OCI-LY3 (cell line): ENCODE measurements at regions not wholly inside any gene's neighbourhood (a gene's known extent, or its start where the extent isn't known, plus 50 kb on each side); places are given as distances from the start of the nearest gene placed in this dataset.

Source experiments
- H2AFZ ChIP-seq: fragments of 200-600, 300-600 bp; shearing (Covaris generic); 2 replicates; pipeline ENCODE4 v1.6.0; 2014; ENCODE audit warnings: antibody characterized with exemption, low read depth, low read length
- H3K27ac ChIP-seq: fragments of 200-600, 300-600 bp; sonication (generic); 2 replicates; pipeline ENCODE4 v1.5.1; 2014; ENCODE audit warnings: mild to moderate bottlenecking, low read length, moderate library complexity, mixed read lengths
- H3K27me3 ChIP-seq: fragments of 200-600, 300-600 bp; sonication (generic); 2 replicates; pipeline ENCODE4 v1.6.1; 2014; ENCODE audit warnings: low read depth, low read length, mixed read lengths
- H3K36me3 ChIP-seq: fragments of 200-600, 300-600 bp; sonication (generic); replicated peaks from 2 replicates; pipeline ENCODE3; 2014; ENCODE audit warnings: low read depth, low read length, mixed read lengths
- H3K4me1 ChIP-seq: fragments of 300-600, 200-600 bp; sonication (generic); 2 replicates; pipeline ENCODE4 v1.6.1; 2014; ENCODE audit warnings: low read length, mixed read lengths
- H3K4me2 ChIP-seq: fragments of 200-600, 300-600 bp; sonication (generic); 2 replicates; pipeline ENCODE4 v1.6.1; 2014; ENCODE audit warnings: low read length, mixed read lengths
- H3K4me3 ChIP-seq: fragments of 300-600, 200-600 bp; sonication (generic); 2 replicates; pipeline ENCODE4 v1.5.1; 2014; ENCODE audit warnings: antibody characterized with exemption, mild to moderate bottlenecking, low read length, moderate library complexity
- H3K79me2 ChIP-seq: fragments of 300-600, 200-600 bp; shearing (Covaris generic); 2 replicates; pipeline ENCODE4 v1.6.1; 2014; ENCODE audit warnings: mild to moderate bottlenecking, low read length, mixed read lengths
- H3K9ac ChIP-seq: fragments of 300-600, 200-600 bp; shearing (Covaris generic); 2 replicates; pipeline ENCODE4 v1.6.0; 2014; ENCODE audit warnings: mild to moderate bottlenecking, low read length, moderate library complexity
- H3K9me3 ChIP-seq: fragments of 200-600, 300-600 bp; shearing (Covaris generic); 2 replicates; pipeline ENCODE4 v1.6.1; 2014; ENCODE audit warnings: low read length, mixed read lengths; ENCODE audit not compliant: insufficient read depth
- H4K20me1 ChIP-seq: fragments of 200-600, 300-600 bp; sonication (generic); 2 replicates; pipeline ENCODE4 v1.6.1; 2016; ENCODE audit warnings: low read length, mixed read lengths; ENCODE audit not compliant: insufficient read depth
- EZH2phosphoT487 ChIP-seq: fragments of 200-600 bp; shearing (Covaris generic); IDR thresholded peaks from 2 replicates; pipeline ENCODE4 v1.6.1; 2018; ENCODE audit warnings: antibody characterized with exemption, mixed run types, low read depth
- TF ChIP-seq, protein P1 (sequence below): fragments of 200-600, 300-600 bp; sonication (generic); IDR thresholded peaks from 2 replicates; pipeline ENCODE4 v1.5.1; 2014; ENCODE audit warnings: antibody characterized with exemption, low read length, low read depth

DNA sequence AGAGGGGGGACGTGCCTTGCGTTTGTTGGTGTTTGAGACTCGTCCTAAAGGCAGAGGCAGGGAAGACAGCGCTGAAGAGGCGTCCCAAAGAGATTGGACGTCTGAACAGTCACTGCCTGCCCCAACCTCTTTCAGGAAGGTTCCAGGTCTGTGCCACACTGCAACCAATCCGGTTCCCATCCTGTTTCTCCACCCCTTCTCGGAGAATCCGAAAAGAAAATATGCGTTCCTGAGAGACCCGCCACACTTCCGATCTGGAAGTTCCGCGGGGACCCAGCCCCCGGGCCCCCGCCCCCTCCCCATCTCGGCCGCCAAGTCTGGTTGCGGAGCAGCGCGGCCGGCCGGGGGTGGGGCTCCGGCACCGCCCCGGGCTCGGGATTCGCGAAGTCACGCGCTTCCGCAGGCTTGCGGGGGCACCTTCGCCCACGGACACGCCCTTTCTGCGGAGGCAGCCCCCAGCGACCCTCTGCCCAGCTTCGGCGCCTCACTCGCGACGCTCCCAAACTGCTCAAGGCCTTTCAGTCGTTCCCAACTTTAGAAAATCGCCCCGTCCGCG, 124.5 kb upstream of the DPYD start:
- H3K36me3 ChIP-seq, result no peaks in the 10 kb centered on the region
- H3K9me3 ChIP-seq, result no peaks in the 10 kb centered on the region
- H3K4me3 ChIP-seq, result no peak overlapping the region
- H3K4me2 ChIP-seq, result no peak overlapping the region
- no peaks in the 10 kb centered on the region for H3K27me3 ChIP-seq
- TF ChIP-seq EZH2phosphoT487, result no peak
- TF ChIP-seq, protein P1, sequence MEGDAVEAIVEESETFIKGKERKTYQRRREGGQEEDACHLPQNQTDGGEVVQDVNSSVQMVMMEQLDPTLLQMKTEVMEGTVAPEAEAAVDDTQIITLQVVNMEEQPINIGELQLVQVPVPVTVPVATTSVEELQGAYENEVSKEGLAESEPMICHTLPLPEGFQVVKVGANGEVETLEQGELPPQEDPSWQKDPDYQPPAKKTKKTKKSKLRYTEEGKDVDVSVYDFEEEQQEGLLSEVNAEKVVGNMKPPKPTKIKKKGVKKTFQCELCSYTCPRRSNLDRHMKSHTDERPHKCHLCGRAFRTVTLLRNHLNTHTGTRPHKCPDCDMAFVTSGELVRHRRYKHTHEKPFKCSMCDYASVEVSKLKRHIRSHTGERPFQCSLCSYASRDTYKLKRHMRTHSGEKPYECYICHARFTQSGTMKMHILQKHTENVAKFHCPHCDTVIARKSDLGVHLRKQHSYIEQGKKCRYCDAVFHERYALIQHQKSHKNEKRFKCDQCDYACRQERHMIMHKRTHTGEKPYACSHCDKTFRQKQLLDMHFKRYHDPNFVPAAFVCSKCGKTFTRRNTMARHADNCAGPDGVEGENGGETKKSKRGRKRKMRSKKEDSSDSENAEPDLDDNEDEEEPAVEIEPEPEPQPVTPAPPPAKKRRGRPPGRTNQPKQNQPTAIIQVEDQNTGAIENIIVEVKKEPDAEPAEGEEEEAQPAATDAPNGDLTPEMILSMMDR, result no peak
- no peaks in the 10 kb centered on the region for H3K79me2 ChIP-seq
- H3K4me1 ChIP-seq, result no peaks in the 10 kb centered on the region
- no peak overlapping the region for H3K27ac ChIP-seq
- no peaks in the 10 kb centered on the region for H4K20me1 ChIP-seq
- no peak overlapping the region for H2AFZ ChIP-seq
- H3K9ac ChIP-seq, result no peak overlapping the region

DNA sequence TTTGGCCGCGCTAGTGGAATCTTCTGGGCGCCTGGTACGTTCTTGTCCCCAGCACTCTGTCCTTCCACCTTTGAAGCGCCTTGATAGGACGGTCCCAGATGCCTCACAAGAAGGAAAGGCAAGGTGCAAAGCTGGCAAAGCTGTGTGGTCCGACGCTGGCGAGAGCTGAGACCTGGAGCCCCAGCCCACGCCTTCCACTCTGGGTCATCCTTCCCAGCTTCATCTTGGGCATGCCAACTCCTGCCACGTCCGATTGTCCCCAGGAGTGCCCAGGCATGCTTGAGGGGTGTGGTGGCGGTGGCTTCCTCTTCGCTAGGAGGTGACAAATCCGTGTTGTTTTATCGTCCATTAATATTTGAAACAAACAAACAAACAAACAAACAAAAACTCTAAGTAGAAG, 123.9 kb upstream of the DPYD start:
- no peak overlapping the region for H3K9ac ChIP-seq
- H3K4me2 ChIP-seq, result no peak overlapping the region
- no peak overlapping the region for H3K27ac ChIP-seq
- no peak overlapping the region for H2AFZ ChIP-seq
- no peaks in the 10 kb centered on the region for H3K79me2 ChIP-seq
- H3K27me3 ChIP-seq, result no peaks in the 10 kb centered on the region
- H3K36me3 ChIP-seq, result no peaks in the 10 kb centered on the region
- no peaks in the 10 kb centered on the region for H3K9me3 ChIP-seq
- TF ChIP-seq, protein P1, result no peak
- no peak overlapping the region for H3K4me3 ChIP-seq
- no peaks in the 10 kb centered on the region for H4K20me1 ChIP-seq
- H3K4me1 ChIP-seq, result no peaks in the 10 kb centered on the region

DNA sequence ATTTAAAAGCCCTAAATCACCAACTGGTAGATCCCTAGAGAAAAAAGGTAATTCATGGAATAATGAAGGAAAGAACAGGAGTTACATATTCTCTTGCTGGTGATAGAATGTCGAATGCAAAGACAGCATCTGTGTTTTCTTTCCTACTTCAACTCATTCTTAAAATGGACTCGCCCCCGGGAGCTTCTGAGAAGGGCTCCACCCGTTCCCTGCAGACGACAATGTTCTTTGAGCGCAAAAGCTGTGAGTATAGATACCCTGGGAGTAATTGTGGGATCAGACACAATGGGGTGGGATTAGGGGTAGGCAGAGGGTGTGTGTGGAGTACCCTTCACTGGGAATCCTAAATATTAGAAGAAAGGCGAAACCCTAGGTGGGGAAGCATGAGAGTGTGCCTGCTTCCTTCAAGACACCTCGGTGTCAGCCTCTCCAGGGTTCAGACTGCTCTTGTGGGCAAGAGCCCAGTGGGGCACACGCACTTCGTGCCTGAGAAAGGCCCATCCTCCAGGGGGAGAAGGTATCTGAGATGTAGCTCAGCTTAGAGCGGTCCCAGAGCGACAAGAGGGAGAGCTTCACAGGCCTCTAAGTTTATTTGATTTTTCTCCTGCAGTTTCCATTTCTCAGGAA, 123.3 kb upstream of the DPYD start:
- no peak overlapping the region for H3K4me2 ChIP-seq
- H3K27me3 ChIP-seq, result no peaks in the 10 kb centered on the region
- H3K79me2 ChIP-seq, result no peaks in the 10 kb centered on the region
- H4K20me1 ChIP-seq, result no peaks in the 10 kb centered on the region
- H3K36me3 ChIP-seq, result no peaks in the 10 kb centered on the region
- no peaks in the 10 kb centered on the region for H3K9me3 ChIP-seq
- H3K4me1 ChIP-seq, result no peaks in the 10 kb centered on the region
- no peak overlapping the region for H3K9ac ChIP-seq
- no peak overlapping the region for H2AFZ ChIP-seq
- TF ChIP-seq, protein P1, result no peak
- no peak for TF ChIP-seq EZH2phosphoT487
- no peak overlapping the region for H3K27ac ChIP-seq
- H3K4me3 ChIP-seq, result no peak overlapping the region

DNA sequence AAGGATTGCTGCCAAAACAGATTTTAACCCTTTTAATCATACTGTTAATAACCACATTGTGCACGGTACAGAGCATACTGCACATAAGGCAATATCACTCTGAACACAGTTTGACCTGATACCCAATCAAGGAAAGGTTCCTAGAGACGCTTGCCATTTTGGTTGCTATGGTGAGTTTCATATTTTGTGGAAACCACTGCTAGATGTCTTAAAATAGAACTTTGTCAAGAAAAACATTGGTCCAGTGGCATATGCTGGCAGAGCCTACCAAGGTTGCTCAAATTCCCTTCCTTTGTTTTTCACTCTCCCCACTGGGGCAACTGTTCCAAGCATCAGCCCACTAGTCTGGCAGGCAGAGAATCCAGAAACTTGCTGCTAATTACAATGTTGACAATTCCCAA, 114.8 kb upstream of the DPYD start:
- Histone ChIP-seq H4K20me1 (no peaks in the 10 kb centered on the region), H3K9me3 (no peaks in the 10 kb centered on the region), H3K4me1 (no peaks in the 10 kb centered on the region), H3K4me3 (no peak overlapping the region), H3K36me3 (no peaks in the 10 kb centered on the region), H3K27me3 (no peaks in the 10 kb centered on the region), H2AFZ (no peak overlapping the region), H3K79me2 (no peaks in the 10 kb centered on the region), H3K9ac (no peak overlapping the region), H3K4me2 (no peak overlapping the region), H3K27ac (no peak overlapping the region)
- TF ChIP-seq, protein P1, result no peak
- no peak for TF ChIP-seq EZH2phosphoT487
